ENCODE measurements at regions not wholly inside any gene's neighbourhood (a gene's known extent, or its start where the extent isn't known, plus 50 kb on each side); places are given as distances from the start of the nearest gene placed in this dataset.
A peak's percentile ranks its signal among the peaks of the same experiment; 100 is the strongest.

- TF ChIP-seq RAD21 (IDR thresholded peaks at IDR 0.05; ENCODE audit: low read depth) (peak; percentile 71), CREB1 (IDR thresholded peaks at IDR 0.05; ENCODE audit: low read depth) (no peak)
Measured at GRCh38 chr7:80060218-80060806, 74.3 kb upstream of the GNAI1 start.

- TF ChIP-seq FOXM1 (IDR thresholded peaks at IDR 0.05; ENCODE audit: borderline replicate concordance, low read depth) (no peak), YY1 (IDR thresholded peaks at IDR 0.05; ENCODE audit: low read depth) (no peak), TAF1 (IDR thresholded peaks at IDR 0.05; ENCODE audit: low read depth) (no peak), TCF12 (IDR thresholded peaks at IDR 0.05; ENCODE audit: low read depth) (no peak), USF1 (IDR thresholded peaks at IDR 0.05) (no peak), EP300 (IDR thresholded peaks at IDR 0.05; ENCODE audit: borderline replicate concordance) (no peak), MAX (IDR thresholded peaks at IDR 0.05) (no peak), NFIC (IDR thresholded peaks at IDR 0.05) (no peak), EGR1 (IDR thresholded peaks at IDR 0.05) (no peak), CEBPB (IDR thresholded peaks at IDR 0.05) (no peak), RAD21 (IDR thresholded peaks at IDR 0.05; ENCODE audit: low read depth) (no peak), CREB1 (IDR thresholded peaks at IDR 0.05; ENCODE audit: low read depth) (no peak), ZBTB7A (IDR thresholded peaks at IDR 0.05; ENCODE audit: low read depth) (no peak), TEAD4 (IDR thresholded peaks at IDR 0.05) (no peak)
Measured at GRCh38 chr7:80057488-80057887, 77.1 kb upstream of the GNAI1 start.

- TF ChIP-seq TAF1 (IDR thresholded peaks at IDR 0.05; ENCODE audit: low read depth) (no peak), REST (IDR thresholded peaks at IDR 0.05; ENCODE audit: low read depth) (no peak), ZBTB7A (IDR thresholded peaks at IDR 0.05; ENCODE audit: low read depth) (no peak), TEAD4 (IDR thresholded peaks at IDR 0.05) (no peak)
Measured at GRCh38 chr7:80054356-80054755, 80.3 kb upstream of the GNAI1 start.

- TF ChIP-seq FOXM1 (IDR thresholded peaks at IDR 0.05; ENCODE audit: borderline replicate concordance, low read depth) = no peak
- 0 out of 2 replicates have a peak, but pooled peaks have one; percentile 26 for TF ChIP-seq EP300 (IDR thresholded peaks at IDR 0.05; ENCODE audit: borderline replicate concordance)
Measured at GRCh38 chr7:80053124-80053523, 81.5 kb upstream of the GNAI1 start.

GRCh38 chr7:80047856-80048459, 86.7 kb upstream of the GNAI1 start:
- TF ChIP-seq TCF12 (IDR thresholded peaks at IDR 0.05; ENCODE audit: low read depth) (no peak), RAD21 (IDR thresholded peaks at IDR 0.05; ENCODE audit: low read depth) (peak; percentile 50)

- no peak for TF ChIP-seq TEAD4 (IDR thresholded peaks at IDR 0.05)
- no peak for TF ChIP-seq CEBPB (IDR thresholded peaks at IDR 0.05)
- no peak for TF ChIP-seq TCF12 (IDR thresholded peaks at IDR 0.05; ENCODE audit: low read depth)
- no peak for TF ChIP-seq ZBTB7A (IDR thresholded peaks at IDR 0.05; ENCODE audit: low read depth)
- no peak for TF ChIP-seq REST (IDR thresholded peaks at IDR 0.05; ENCODE audit: low read depth)
- no peak for TF ChIP-seq USF1 (IDR thresholded peaks at IDR 0.05)
- no peak for TF ChIP-seq MAX (IDR thresholded peaks at IDR 0.05)
- TF ChIP-seq EGR1 (IDR thresholded peaks at IDR 0.05) = no peak
- TF ChIP-seq TAF1 (IDR thresholded peaks at IDR 0.05; ENCODE audit: low read depth) = no peak
Measured at GRCh38 chr7:80047032-80047431, 87.6 kb upstream of the GNAI1 start.

GRCh38 chr7:80044796-80045195, 89.8 kb upstream of the GNAI1 start:
- TF ChIP-seq ZBTB7A (IDR thresholded peaks at IDR 0.05; ENCODE audit: low read depth) = no peak
- TF ChIP-seq CEBPB (IDR thresholded peaks at IDR 0.05) = no peak
- no peak for TF ChIP-seq EGR1 (IDR thresholded peaks at IDR 0.05)
- no peak for TF ChIP-seq EP300 (IDR thresholded peaks at IDR 0.05; ENCODE audit: borderline replicate concordance)
- TF ChIP-seq CREB1 (IDR thresholded peaks at IDR 0.05; ENCODE audit: low read depth) = no peak
- TF ChIP-seq FOXM1 (IDR thresholded peaks at IDR 0.05; ENCODE audit: borderline replicate concordance, low read depth) = no peak
- no peak for TF ChIP-seq USF1 (IDR thresholded peaks at IDR 0.05)
- TF ChIP-seq TAF1 (IDR thresholded peaks at IDR 0.05; ENCODE audit: low read depth) = no peak
- no peak for TF ChIP-seq YY1 (IDR thresholded peaks at IDR 0.05; ENCODE audit: low read depth)

Measured in Ishikawa (cell line).